COLO668 (cell line): ENCODE measurements at regions not wholly inside any gene's neighbourhood (a gene's known extent, or its start where the extent isn't known, plus 50 kb on each side); places are given as distances from the start of the nearest gene placed in this dataset.

Experiments
- DNase-seq: peaks from one replicate; lab custom pipeline; 2025; ENCODE audit not compliant: unreplicated experiment; lab: John Stamatoyannopoulos, UW

GRCh38 chr12:4030929-4031702 lies 157.9 kb upstream of the PARP11 start:
- peak; percentile 26 for DNase-seq

GRCh38 chr12:4027412-4027811 lies 154.2 kb upstream of the PARP11 start:
- DNase-seq: no peak

- DNase-seq: no peak
Observed at GRCh38 chr12:4026517-4026916, 153.3 kb upstream of the PARP11 start.

- no peak for DNase-seq
Observed at GRCh38 chr12:4026020-4026358, 152.8 kb upstream of the PARP11 start.

- no peak for DNase-seq
Observed at GRCh38 chr12:4025181-4026019, 152.2 kb upstream of the PARP11 start.

- no peak for DNase-seq
Observed at GRCh38 chr12:4024701-4025100, 151.5 kb upstream of the PARP11 start.

- DNase-seq: no peak
Observed at GRCh38 chr12:4015225-4016091, 142.3 kb upstream of the PARP11 start.

- no peak for DNase-seq
Observed at GRCh38 chr12:4014858-4015224, 141.6 kb upstream of the PARP11 start.

GRCh38 chr12:4014444-4014843 lies 141.2 kb upstream of the PARP11 start:
- no peak for DNase-seq

GRCh38 chr12:4012977-4013968 lies 140.1 kb upstream of the PARP11 start:
- DNase-seq: no peak

GRCh38 chr12:4012073-4012472 lies 138.9 kb upstream of the PARP11 start:
- no peak for DNase-seq

GRCh38 chr12:4011597-4011996 lies 138.4 kb upstream of the PARP11 start:
- DNase-seq: no peak

- no peak for DNase-seq
Observed at GRCh38 chr12:4009979-4010704, 136.9 kb upstream of the PARP11 start.

GRCh38 chr12:4006743-4007142 lies 133.5 kb upstream of the PARP11 start:
- no peak for DNase-seq

GRCh38 chr12:4005851-4006430 lies 132.7 kb upstream of the PARP11 start:
- DNase-seq: no peak

- no peak for DNase-seq
Observed at GRCh38 chr12:4003576-4003975, 130.4 kb upstream of the PARP11 start.

GRCh38 chr12:4002601-4003000 lies 129.4 kb upstream of the PARP11 start:
- no peak for DNase-seq

GRCh38 chr12:4001841-4002240 lies 128.6 kb upstream of the PARP11 start:
- no peak for DNase-seq

- no peak for DNase-seq
Observed at GRCh38 chr12:4001031-4001430, 127.8 kb upstream of the PARP11 start.
